Natural killer cell (primary cell): ENCODE measurements at regions not wholly inside any gene's neighbourhood (a gene's known extent, or its start where the extent isn't known, plus 50 kb on each side); places are given as distances from the start of the nearest gene placed in this dataset.

Experiments
- ATAC-seq, 3 donors: fragments of 150-1000 bp in 2 of 3; fragments of 200-7000 bp in 1 of 3; cut with Tn5 transposase; 1 replicate in 1 of 3; 2 replicates in 2 of 3; pipeline ENCODE4 v1.10.0; 2021; ENCODE audit warnings: mild to moderate bottlenecking in 2 of 3, moderate library complexity in 2 of 3
- DNase-seq, 2 donors: peaks; one replicate each; pipeline versions ENCODE4 v3.0.0 to v3.0.0-alpha.2; 2013 to 2021; ENCODE audit warnings: mixed read lengths in 1 of 2
- H3K27ac ChIP-seq: one replicate; pipeline ENCODE4 v1.5.1; 2013; ENCODE audit warnings: mild to moderate bottlenecking, low read length
- H3K27me3 ChIP-seq: one replicate; pipeline ENCODE4 v1.6.1; 2013; ENCODE audit warnings: low read length; ENCODE audit not compliant: control insufficient read depth, insufficient read depth
- H3K36me3 ChIP-seq: one replicate; pipeline ENCODE4 v1.6.1; 2013; ENCODE audit warnings: low read length; ENCODE audit not compliant: control insufficient read depth, insufficient read depth
- H3K4me1 ChIP-seq: one replicate; pipeline ENCODE4 v1.6.1; 2013; ENCODE audit warnings: low read length; ENCODE audit not compliant: control insufficient read depth, insufficient read depth
- H3K4me3 ChIP-seq: one replicate; pipeline ENCODE4 v1.5.1; 2013; ENCODE audit warnings: low read length
- H3K9me3 ChIP-seq: one replicate; pipeline ENCODE4 v1.6.1; 2013; ENCODE audit warnings: low read length; ENCODE audit not compliant: control insufficient read depth, insufficient read depth
- H3K27ac Mint-ChIP-seq, 2 donors: one replicate each; pipeline ENCODE4 v1.8.0; 2022; ENCODE audit warnings: mild to moderate bottlenecking in 2 of 2, mixed read lengths in 2 of 2, moderate library complexity in 1 of 2
- H3K27me3 Mint-ChIP-seq, 2 donors: one replicate each; pipeline ENCODE4 v1.8.0; 2022; ENCODE audit warnings: low read depth in 2 of 2, mixed read lengths in 2 of 2
- H3K36me3 Mint-ChIP-seq: one replicate; pipeline ENCODE4 v1.8.0; 2022; ENCODE audit warnings: mixed read lengths
- H3K4me1 Mint-ChIP-seq, 2 donors: one replicate each; pipeline ENCODE4 v1.8.0; 2022; ENCODE audit warnings: mixed read lengths in 2 of 2
- H3K4me3 Mint-ChIP-seq: one replicate; pipeline ENCODE4 v1.8.0; 2022; ENCODE audit warnings: mild to moderate bottlenecking, moderate library complexity, mixed read lengths
- H3K9me3 Mint-ChIP-seq, 2 donors: one replicate each; pipeline ENCODE4 v1.8.0; 2022; ENCODE audit warnings: mixed read lengths in 2 of 2
- WGBS: methylation state at CpG from one replicate; pipeline ENCODE4 v1.1.7; 2013; ENCODE audit warnings: missing lambda C conversion rate; ENCODE audit not compliant: insufficient coverage; 5-methylcytosine and 5-hydroxymethylcytosine counted together
- intact Hi-C: fragments of 100-400 bp; cut with micrococcal nuclease; formaldehyde crosslinking; loops from one replicate; pipeline ENCODE4 v1.14.2; 2022
- TF ChIP-seq, protein P1 (sequence below): fragments of 200-600 bp; IDR thresholded peaks from one replicate; pipeline ENCODE4 v1.8.0; 2022; ENCODE audit warnings: antibody characterized with exemption

DNA sequence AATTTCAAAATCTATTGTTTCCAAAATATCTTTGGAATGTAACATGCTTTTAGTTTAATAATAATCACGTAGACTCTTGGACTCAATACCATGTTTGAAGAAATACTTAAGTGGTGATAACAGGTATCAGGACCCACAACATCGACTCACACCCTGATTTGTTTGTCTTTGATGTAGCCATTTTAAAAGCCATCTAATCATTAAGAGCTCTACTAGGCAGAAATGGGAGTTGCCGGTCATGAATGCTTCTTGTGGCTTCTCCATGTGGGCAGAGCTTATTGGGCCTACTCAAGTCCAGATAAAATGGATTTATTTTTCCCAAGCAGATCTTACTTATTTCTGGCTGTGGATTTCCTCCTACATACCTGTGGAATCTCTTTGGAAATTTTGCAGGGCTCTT lies 261.6 kb upstream of the NR2F2 start:
- H3K4me1 ChIP-seq = no peaks in the 10 kb centered on the region
- TF ChIP-seq, protein P1, sequence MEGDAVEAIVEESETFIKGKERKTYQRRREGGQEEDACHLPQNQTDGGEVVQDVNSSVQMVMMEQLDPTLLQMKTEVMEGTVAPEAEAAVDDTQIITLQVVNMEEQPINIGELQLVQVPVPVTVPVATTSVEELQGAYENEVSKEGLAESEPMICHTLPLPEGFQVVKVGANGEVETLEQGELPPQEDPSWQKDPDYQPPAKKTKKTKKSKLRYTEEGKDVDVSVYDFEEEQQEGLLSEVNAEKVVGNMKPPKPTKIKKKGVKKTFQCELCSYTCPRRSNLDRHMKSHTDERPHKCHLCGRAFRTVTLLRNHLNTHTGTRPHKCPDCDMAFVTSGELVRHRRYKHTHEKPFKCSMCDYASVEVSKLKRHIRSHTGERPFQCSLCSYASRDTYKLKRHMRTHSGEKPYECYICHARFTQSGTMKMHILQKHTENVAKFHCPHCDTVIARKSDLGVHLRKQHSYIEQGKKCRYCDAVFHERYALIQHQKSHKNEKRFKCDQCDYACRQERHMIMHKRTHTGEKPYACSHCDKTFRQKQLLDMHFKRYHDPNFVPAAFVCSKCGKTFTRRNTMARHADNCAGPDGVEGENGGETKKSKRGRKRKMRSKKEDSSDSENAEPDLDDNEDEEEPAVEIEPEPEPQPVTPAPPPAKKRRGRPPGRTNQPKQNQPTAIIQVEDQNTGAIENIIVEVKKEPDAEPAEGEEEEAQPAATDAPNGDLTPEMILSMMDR = no peak
- Mint-ChIP-seq H3K27me3 (peaks cover 16 to 45% of the 10 kb centered on the region in 2 donors), H3K4me3 (no peak overlapping the region), H3K36me3 (no peaks in the 10 kb centered on the region), H3K9me3 (no peaks in the 10 kb centered on the region), H3K4me1 (no peaks in the 10 kb centered on the region), H3K27ac (no peak overlapping the region)
- intact Hi-C loops = no loop called here
- no peak for DNase-seq
- no peak for ATAC-seq
- no peak overlapping the region for H3K27ac ChIP-seq
- no peaks in the 10 kb centered on the region for H3K9me3 ChIP-seq
- WGBS = 89% methylated on average over 3 of the region's 3 CpGs
- no peaks in the 10 kb centered on the region for H3K36me3 ChIP-seq
- H3K4me3 ChIP-seq = no peak overlapping the region
- H3K27me3 ChIP-seq = no peaks in the 10 kb centered on the region

DNA sequence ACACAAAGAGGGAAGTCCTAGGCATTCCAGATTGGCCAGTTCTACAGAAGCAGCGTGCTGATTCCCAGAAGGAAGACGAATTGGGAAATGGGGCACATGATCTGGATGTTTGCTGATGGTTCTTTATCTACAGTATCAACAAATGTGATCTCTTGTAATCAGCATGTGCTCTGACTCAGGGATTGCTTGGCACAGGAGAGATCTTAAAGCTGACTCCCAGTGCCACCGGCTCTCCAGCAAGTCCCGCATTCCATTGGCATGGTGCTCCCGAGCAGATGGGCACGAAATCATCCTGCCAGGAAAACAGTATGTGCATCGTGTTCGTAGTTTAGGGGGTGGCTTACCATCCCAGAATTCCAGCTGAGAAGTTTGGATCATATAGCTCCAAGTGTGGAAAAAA lies 259.9 kb upstream of the NR2F2 start:
- no peak for DNase-seq
- H3K36me3 ChIP-seq = no peaks in the 10 kb centered on the region
- Mint-ChIP-seq H3K4me3 (no peak overlapping the region), H3K4me1 (no peaks in the 10 kb centered on the region), H3K27ac (no peak overlapping the region), H3K36me3 (no peaks in the 10 kb centered on the region), H3K9me3 (no peaks in the 10 kb centered on the region), H3K27me3 (peaks cover 11 to 34% of the 10 kb centered on the region in 2 donors)
- TF ChIP-seq, protein P1 = no peak
- ATAC-seq = no peak
- H3K4me1 ChIP-seq = no peaks in the 10 kb centered on the region
- H3K27me3 ChIP-seq = no peaks in the 10 kb centered on the region
- intact Hi-C loops = no loop called here
- H3K4me3 ChIP-seq = no peak overlapping the region
- 80% methylated on average over 8 of the region's 8 CpGs for WGBS
- no peak overlapping the region for H3K27ac ChIP-seq
- no peaks in the 10 kb centered on the region for H3K9me3 ChIP-seq

DNA sequence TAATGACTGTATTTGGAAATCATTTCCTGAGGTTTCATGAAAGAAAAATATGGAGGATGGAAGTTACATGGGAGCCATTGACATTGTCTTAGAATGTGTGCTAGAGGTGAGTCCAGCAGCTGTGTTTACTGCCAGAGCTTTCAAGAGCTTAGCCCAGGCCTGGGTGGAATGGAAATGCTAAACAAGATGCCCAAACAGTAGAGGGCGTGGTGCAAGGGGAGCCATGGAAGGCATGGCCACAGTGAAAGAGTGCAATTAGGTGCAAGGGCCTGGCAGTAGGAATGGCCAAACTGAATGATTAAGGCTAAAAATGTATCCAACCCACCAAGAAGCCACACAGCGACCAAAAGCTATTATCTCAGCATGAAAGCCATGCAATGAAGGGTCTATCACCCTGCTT lies 257.7 kb upstream of the NR2F2 start:
- Histone ChIP-seq H3K27ac (no peak overlapping the region), H3K36me3 (no peaks in the 10 kb centered on the region), H3K4me3 (no peak overlapping the region), H3K9me3 (no peaks in the 10 kb centered on the region), H3K4me1 (no peaks in the 10 kb centered on the region), H3K27me3 (peaks cover 2% of the 10 kb centered on the region)
- TF ChIP-seq, protein P1 = no peak
- Mint-ChIP-seq H3K27ac (no peak overlapping the region), H3K27me3 (peaks cover 15 to 23% of the 10 kb centered on the region in 2 donors), H3K9me3 (no peaks in the 10 kb centered on the region), H3K4me1 (no peaks in the 10 kb centered on the region), H3K4me3 (no peak overlapping the region), H3K36me3 (no peaks in the 10 kb centered on the region)
- 85% methylated on average over 2 of the region's 2 CpGs for WGBS
- intact Hi-C loops = no loop called here
- ATAC-seq (no peak), DNase-seq (no peak)

GRCh38 chr15:96073908-96074307 lies 256.6 kb upstream of the NR2F2 start:
- no peak overlapping the region for H3K27ac ChIP-seq
- no peaks in the 10 kb centered on the region for H3K9me3 ChIP-seq
- DNase-seq = no peak
- Mint-ChIP-seq H3K4me3 (no peak overlapping the region), H3K27me3 (peaks cover 17 to 25% of the 10 kb centered on the region in 2 donors), H3K36me3 (no peaks in the 10 kb centered on the region), H3K27ac (no peak overlapping the region), H3K4me1 (no peaks in the 10 kb centered on the region), H3K9me3 (no peaks in the 10 kb centered on the region)
- WGBS = 94% methylated on average over 4 of the region's 4 CpGs
- intact Hi-C loops = no loop called here
- no peaks in the 10 kb centered on the region for H3K36me3 ChIP-seq
- H3K4me1 ChIP-seq = no peaks in the 10 kb centered on the region
- H3K27me3 ChIP-seq = peaks cover 2% of the 10 kb centered on the region
- ATAC-seq = no peak
- TF ChIP-seq, protein P1 = no peak
- H3K4me3 ChIP-seq = no peak overlapping the region
